ENCODE measurements at regions not wholly inside any gene's neighbourhood (a gene's known extent, or its start where the extent isn't known, plus 50 kb on each side); places are given as distances from the start of the nearest gene placed in this dataset.

DNA sequence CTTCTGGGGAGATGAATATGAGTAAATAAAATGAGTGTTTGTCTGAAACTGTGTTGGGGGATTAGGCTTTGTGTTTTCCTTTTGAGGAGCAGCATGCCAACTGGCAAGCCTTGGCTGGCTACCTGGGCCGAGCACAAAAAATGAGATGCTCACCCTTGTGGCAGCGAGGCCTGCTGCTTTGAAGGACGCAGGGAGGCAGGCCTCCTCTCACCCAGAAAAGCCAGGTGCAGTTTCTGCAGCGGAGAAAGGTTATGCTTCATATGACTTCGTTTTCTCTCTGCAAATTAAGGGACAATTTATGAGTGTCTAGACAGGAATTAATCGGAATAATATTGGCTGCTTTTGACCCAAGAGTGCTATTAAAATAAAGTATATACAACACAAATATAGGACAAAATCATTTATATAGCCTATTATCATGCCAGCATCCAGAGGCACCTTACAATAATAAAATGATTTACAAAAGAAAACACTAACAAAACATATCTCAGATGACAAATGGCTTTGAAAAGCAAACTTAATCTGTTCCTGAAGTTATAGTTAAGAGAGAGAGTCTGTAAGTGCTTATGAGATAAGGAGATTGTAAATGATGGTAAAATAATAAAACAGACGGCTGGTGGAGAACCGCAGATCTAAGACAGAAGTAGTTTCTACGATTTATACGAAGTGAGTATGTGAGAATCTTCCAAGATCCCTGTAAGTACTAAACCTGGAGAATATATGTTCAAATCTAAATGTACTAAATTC is 682.8 kb upstream of the NR2F2 start:
- TF ChIP-seq, protein P1, sequence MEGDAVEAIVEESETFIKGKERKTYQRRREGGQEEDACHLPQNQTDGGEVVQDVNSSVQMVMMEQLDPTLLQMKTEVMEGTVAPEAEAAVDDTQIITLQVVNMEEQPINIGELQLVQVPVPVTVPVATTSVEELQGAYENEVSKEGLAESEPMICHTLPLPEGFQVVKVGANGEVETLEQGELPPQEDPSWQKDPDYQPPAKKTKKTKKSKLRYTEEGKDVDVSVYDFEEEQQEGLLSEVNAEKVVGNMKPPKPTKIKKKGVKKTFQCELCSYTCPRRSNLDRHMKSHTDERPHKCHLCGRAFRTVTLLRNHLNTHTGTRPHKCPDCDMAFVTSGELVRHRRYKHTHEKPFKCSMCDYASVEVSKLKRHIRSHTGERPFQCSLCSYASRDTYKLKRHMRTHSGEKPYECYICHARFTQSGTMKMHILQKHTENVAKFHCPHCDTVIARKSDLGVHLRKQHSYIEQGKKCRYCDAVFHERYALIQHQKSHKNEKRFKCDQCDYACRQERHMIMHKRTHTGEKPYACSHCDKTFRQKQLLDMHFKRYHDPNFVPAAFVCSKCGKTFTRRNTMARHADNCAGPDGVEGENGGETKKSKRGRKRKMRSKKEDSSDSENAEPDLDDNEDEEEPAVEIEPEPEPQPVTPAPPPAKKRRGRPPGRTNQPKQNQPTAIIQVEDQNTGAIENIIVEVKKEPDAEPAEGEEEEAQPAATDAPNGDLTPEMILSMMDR (conservative IDR thresholded peaks at IDR 0.05; ENCODE audit: low read depth, low read length) = no peak
- TF ChIP-seq EZH2 (IDR thresholded peaks at IDR 0.05; ENCODE audit: borderline replicate concordance, low read depth, low read length, poor library complexity, severe bottlenecking) = no peak
- H3K9me3 ChIP-seq (ENCODE audit: low read depth, low read length, poor library complexity, severe bottlenecking) = no peaks in the 10 kb centered on the region
- H3K4me3 ChIP-seq (ENCODE audit: low read depth, low read length, poor library complexity, severe bottlenecking) = no peak overlapping the region
- H3K36me3 ChIP-seq (ENCODE audit: insufficient read depth, low read length, poor library complexity, severe bottlenecking) = no peaks in the 10 kb centered on the region
- no peak for DNase-seq (ENCODE audit: low spot score)
- H3K27me3 ChIP-seq (replicated peaks; ENCODE audit: insufficient read depth, low read depth, low read length, poor library complexity) = no peaks in the 10 kb centered on the region
- no TSS peak for BruUV-seq (replicated peaks)
- POLR2A ChIA-PET (ENCODE audit: low non-redundant PET) = no interaction called here
- CTCF ChIA-PET = no interaction called here
- intact Hi-C loops (cut with micrococcal nuclease; ENCODE audit: unreplicated experiment) = loop anchor here (1.0 kb wide), 1 partner anchor 37 kb away; no protein-coding TSS in a partner anchor
- H3K27ac ChIP-seq (ENCODE audit: low read depth, low read length, poor library complexity, severe bottlenecking) = no peak overlapping the region
- peaks cover 9% of the 10 kb centered on the region for H3K4me1 ChIP-seq (ENCODE audit: insufficient read depth, low read length, poor library complexity, severe bottlenecking)

GRCh38 chr15:95653361-95653805 is 677.1 kb upstream of the NR2F2 start:
- H3K36me3 ChIP-seq (ENCODE audit: insufficient read depth, low read length, poor library complexity, severe bottlenecking) = no peaks in the 10 kb centered on the region
- H3K27ac ChIP-seq (ENCODE audit: low read depth, low read length, poor library complexity, severe bottlenecking) = no peak overlapping the region
- intact Hi-C loops (cut with micrococcal nuclease; ENCODE audit: unreplicated experiment) = no loop called here
- TF ChIP-seq, protein P1 (conservative IDR thresholded peaks at IDR 0.05; ENCODE audit: low read depth, low read length) = no peak
- no peak for TF ChIP-seq EZH2 (IDR thresholded peaks at IDR 0.05; ENCODE audit: borderline replicate concordance, low read depth, low read length, poor library complexity, severe bottlenecking)
- ChIA-PET CTCF (no interaction called here), POLR2A (ENCODE audit: low non-redundant PET) (no interaction called here)
- H3K4me1 ChIP-seq (ENCODE audit: insufficient read depth, low read length, poor library complexity, severe bottlenecking) = no peaks in the 10 kb centered on the region
- H3K4me3 ChIP-seq (ENCODE audit: low read depth, low read length, poor library complexity, severe bottlenecking) = no peak overlapping the region
- no peak for DNase-seq (ENCODE audit: low spot score)
- H3K9me3 ChIP-seq (ENCODE audit: low read depth, low read length, poor library complexity, severe bottlenecking) = no peaks in the 10 kb centered on the region
- no TSS peak for BruUV-seq (replicated peaks)
- no peaks in the 10 kb centered on the region for H3K27me3 ChIP-seq (replicated peaks; ENCODE audit: insufficient read depth, low read depth, low read length, poor library complexity)

DNA sequence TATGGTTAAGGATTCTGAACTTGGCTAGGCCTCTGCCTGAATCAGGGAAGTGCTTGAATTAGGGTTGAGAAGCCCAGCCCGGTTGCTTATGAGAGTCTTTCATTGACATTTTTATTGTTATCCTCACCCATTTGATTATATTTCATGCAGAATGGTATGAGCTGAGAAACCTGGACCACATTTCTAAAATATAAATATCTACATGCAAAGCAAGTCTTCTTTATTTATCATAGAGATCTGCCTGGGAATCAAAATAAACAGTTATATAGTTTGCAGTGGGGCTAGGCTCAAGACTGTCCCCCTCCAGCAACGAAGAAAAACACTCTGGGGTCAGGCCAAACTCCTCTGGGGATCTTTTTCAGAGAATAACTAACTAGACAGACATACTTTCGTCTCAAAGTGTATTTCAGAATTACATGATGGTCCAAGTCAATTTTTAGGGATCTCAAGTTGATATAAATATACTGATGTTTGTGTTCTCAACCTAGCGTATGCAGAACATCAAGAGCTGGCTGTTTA is 675.4 kb upstream of the NR2F2 start:
- Histone ChIP-seq H3K27ac (ENCODE audit: low read depth, low read length, poor library complexity, severe bottlenecking) (no peak overlapping the region), H3K27me3 (replicated peaks; ENCODE audit: insufficient read depth, low read depth, low read length, poor library complexity) (no peaks in the 10 kb centered on the region), H3K4me3 (ENCODE audit: low read depth, low read length, poor library complexity, severe bottlenecking) (no peak overlapping the region), H3K36me3 (ENCODE audit: insufficient read depth, low read length, poor library complexity, severe bottlenecking) (no peaks in the 10 kb centered on the region), H3K9me3 (ENCODE audit: low read depth, low read length, poor library complexity, severe bottlenecking) (no peaks in the 10 kb centered on the region), H3K4me1 (ENCODE audit: insufficient read depth, low read length, poor library complexity, severe bottlenecking) (no peaks in the 10 kb centered on the region)
- intact Hi-C loops (cut with micrococcal nuclease; ENCODE audit: unreplicated experiment) = no loop called here
- TF ChIP-seq EZH2 (IDR thresholded peaks at IDR 0.05; ENCODE audit: borderline replicate concordance, low read depth, low read length, poor library complexity, severe bottlenecking) = no peak
- TF ChIP-seq, protein P1 (conservative IDR thresholded peaks at IDR 0.05; ENCODE audit: low read depth, low read length) = no peak
- CTCF ChIA-PET = no interaction called here
- no peak for DNase-seq (ENCODE audit: low spot score)
- no TSS peak for BruUV-seq (replicated peaks)
- POLR2A ChIA-PET (ENCODE audit: low non-redundant PET) = no interaction called here
